ENCODE measurements at regions not wholly inside any gene's neighbourhood (a gene's known extent, or its start where the extent isn't known, plus 50 kb on each side); places are given as distances from the start of the nearest gene placed in this dataset.

- Histone ChIP-seq H3K36me3 (no peaks in the 10 kb centered on the region), H3K27me3 (no peaks in the 10 kb centered on the region), H3K4me1 (peaks cover 14% of the 10 kb centered on the region), H3K9me3 (no peaks in the 10 kb centered on the region), H3K4me3 (no peak overlapping the region), H3K27ac (no peak overlapping the region)
- no peak for TF ChIP-seq POLR2AphosphoS5 (IDR thresholded peaks at IDR 0.05; ENCODE audit: insufficient read depth in 1 of 2, low read depth in 1 of 2)
- TF ChIP-seq CTCF (IDR thresholded peaks at IDR 0.05): no peak
- TF ChIP-seq POLR2A (IDR thresholded peaks at IDR 0.05): no peak
- DNase-seq (ENCODE audit: extremely low spot score in 2 of 2): no peak
- intact Hi-C loops (cut with DNase I): no loop called here
Measured at GRCh38 chr17:72387487-72387886, 266.7 kb downstream of the SOX9 start.

- TF ChIP-seq POLR2A (IDR thresholded peaks at IDR 0.05) (no peak), CTCF (IDR thresholded peaks at IDR 0.05) (no peak), POLR2AphosphoS5 (IDR thresholded peaks at IDR 0.05; ENCODE audit: insufficient read depth in 1 of 2, low read depth in 1 of 2) (no peak)
Measured at GRCh38 chr17:72387969-72388368, 267.1 kb downstream of the SOX9 start.

GRCh38 chr17:72388765-72389473 lies 268.1 kb downstream of the SOX9 start:
- Histone ChIP-seq H3K27me3 (no peaks in the 10 kb centered on the region), H3K36me3 (no peaks in the 10 kb centered on the region), H3K4me1 (peaks cover 8% of the 10 kb centered on the region), H3K9me3 (no peaks in the 10 kb centered on the region), H3K27ac (no peak overlapping the region), H3K4me3 (no peak overlapping the region)
- DNase-seq (ENCODE audit: extremely low spot score in 2 of 2): no peak
- intact Hi-C loops (cut with DNase I): no loop called here
- TF ChIP-seq CTCF (IDR thresholded peaks at IDR 0.05) (no peak), POLR2A (IDR thresholded peaks at IDR 0.05) (no peak), POLR2AphosphoS5 (IDR thresholded peaks at IDR 0.05; ENCODE audit: insufficient read depth in 1 of 2, low read depth in 1 of 2) (no peak)

More at GRCh38 chr17:72387969-72388368, 267.1 kb downstream of the SOX9 start:
- intact Hi-C loops (cut with DNase I): no loop called here
- Histone ChIP-seq H3K36me3 (no peaks in the 10 kb centered on the region), H3K4me1 (peaks cover 12% of the 10 kb centered on the region), H3K9me3 (no peaks in the 10 kb centered on the region), H3K27me3 (no peaks in the 10 kb centered on the region), H3K27ac (no peak overlapping the region), H3K4me3 (no peak overlapping the region)
- DNase-seq (ENCODE audit: extremely low spot score in 2 of 2): no peak

- no peak for DNase-seq (ENCODE audit: extremely low spot score in 2 of 2)
- Histone ChIP-seq H3K36me3 (no peaks in the 10 kb centered on the region), H3K4me1 (peaks cover 8% of the 10 kb centered on the region), H3K27ac (no peak overlapping the region), H3K4me3 (no peak overlapping the region), H3K27me3 (no peaks in the 10 kb centered on the region), H3K9me3 (no peaks in the 10 kb centered on the region)
- no peak for TF ChIP-seq POLR2A (IDR thresholded peaks at IDR 0.05)
- TF ChIP-seq POLR2AphosphoS5 (IDR thresholded peaks at IDR 0.05; ENCODE audit: insufficient read depth in 1 of 2, low read depth in 1 of 2): no peak
- TF ChIP-seq CTCF (IDR thresholded peaks at IDR 0.05): no peak
- intact Hi-C loops (cut with DNase I): no loop called here
Measured at GRCh38 chr17:72390675-72391508, 270.1 kb downstream of the SOX9 start.

Measured in vagina (tissue), 2 donors.